ENCODE measurements at regions not wholly inside any gene's neighbourhood (a gene's known extent, or its start where the extent isn't known, plus 50 kb on each side); places are given as distances from the start of the nearest gene placed in this dataset.

DNA sequence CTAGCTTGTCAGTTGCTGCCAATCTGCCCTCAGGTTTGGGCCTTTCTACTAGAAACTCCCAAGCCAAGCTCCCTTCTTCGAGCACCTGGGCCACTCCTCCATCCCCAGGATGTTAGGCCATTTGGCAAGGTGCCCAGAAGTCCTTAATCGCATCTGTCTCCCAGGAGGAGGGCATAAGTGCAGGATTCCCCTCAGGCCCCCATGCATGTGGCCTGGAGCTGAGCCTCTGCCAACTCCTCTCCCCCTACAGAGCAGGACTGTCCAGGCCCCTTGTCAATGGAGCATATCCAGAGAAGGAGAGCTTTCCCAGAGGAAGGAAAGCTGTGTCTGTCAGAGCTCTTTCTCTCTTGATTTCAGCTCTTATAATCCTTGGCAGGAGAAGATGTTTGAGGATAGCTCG, 182.6 kb upstream of the ROPN1 start:
- TF ChIP-seq EZH2 (IDR thresholded peaks at IDR 0.05; ENCODE audit: low read depth, low read length, severe bottlenecking) (no peak), NRF1 (IDR thresholded peaks at IDR 0.05; ENCODE audit: low read depth, low read length) (no peak), CTCF (IDR thresholded peaks at IDR 0.05; ENCODE audit: control extremely low read depth in 1 of 3, insufficient read depth in 1 of 3, low read depth in 1 of 3, low read length in 3 of 3) (no peak), POLR2A (IDR thresholded peaks at IDR 0.05; ENCODE audit: control extremely low read depth in 1 of 2, low read depth in 2 of 2, low read length in 2 of 2) (no peak), RFX5 (IDR thresholded peaks at IDR 0.05; ENCODE audit: borderline replicate concordance, low read depth, low read length) (no peak), POLR2AphosphoS5 (IDR thresholded peaks at IDR 0.05; ENCODE audit: low read depth, low read length) (no peak), GTF2F1 (IDR thresholded peaks at IDR 0.05; ENCODE audit: borderline replicate concordance, low read depth, low read length) (no peak), CBX5 (IDR thresholded peaks at IDR 0.05; ENCODE audit: low read depth, low read length) (no peak)
